ENCODE measurements at regions not wholly inside any gene's neighbourhood (a gene's known extent, or its start where the extent isn't known, plus 50 kb on each side); places are given as distances from the start of the nearest gene placed in this dataset.

GRCh38 chr15:95690631-95691340 lies 639.7 kb upstream of the NR2F2 start:
- TF ChIP-seq, protein P1, sequence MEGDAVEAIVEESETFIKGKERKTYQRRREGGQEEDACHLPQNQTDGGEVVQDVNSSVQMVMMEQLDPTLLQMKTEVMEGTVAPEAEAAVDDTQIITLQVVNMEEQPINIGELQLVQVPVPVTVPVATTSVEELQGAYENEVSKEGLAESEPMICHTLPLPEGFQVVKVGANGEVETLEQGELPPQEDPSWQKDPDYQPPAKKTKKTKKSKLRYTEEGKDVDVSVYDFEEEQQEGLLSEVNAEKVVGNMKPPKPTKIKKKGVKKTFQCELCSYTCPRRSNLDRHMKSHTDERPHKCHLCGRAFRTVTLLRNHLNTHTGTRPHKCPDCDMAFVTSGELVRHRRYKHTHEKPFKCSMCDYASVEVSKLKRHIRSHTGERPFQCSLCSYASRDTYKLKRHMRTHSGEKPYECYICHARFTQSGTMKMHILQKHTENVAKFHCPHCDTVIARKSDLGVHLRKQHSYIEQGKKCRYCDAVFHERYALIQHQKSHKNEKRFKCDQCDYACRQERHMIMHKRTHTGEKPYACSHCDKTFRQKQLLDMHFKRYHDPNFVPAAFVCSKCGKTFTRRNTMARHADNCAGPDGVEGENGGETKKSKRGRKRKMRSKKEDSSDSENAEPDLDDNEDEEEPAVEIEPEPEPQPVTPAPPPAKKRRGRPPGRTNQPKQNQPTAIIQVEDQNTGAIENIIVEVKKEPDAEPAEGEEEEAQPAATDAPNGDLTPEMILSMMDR (IDR thresholded peaks at IDR 0.05), result no peak

DNA sequence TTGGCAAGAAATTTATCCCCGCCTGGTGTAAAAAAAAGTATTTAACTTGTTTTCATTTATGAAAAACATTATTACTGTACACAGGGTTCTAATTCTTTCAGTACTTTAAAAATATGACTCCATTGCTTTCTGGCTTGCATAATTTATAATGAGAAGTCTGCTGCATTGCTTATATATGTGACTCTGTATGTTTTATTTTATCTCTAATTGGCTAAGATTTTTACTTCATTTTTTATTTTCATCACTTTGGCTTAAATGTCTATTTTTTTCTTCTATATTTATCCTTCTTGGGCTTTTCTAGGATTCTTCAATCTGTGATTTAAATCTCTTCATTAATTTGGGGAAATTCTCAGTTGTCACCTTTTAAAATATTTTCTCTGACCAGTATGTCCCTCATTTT lies 636.6 kb upstream of the NR2F2 start:
- TF ChIP-seq, protein P1 (IDR thresholded peaks at IDR 0.05), result no peak

DNA sequence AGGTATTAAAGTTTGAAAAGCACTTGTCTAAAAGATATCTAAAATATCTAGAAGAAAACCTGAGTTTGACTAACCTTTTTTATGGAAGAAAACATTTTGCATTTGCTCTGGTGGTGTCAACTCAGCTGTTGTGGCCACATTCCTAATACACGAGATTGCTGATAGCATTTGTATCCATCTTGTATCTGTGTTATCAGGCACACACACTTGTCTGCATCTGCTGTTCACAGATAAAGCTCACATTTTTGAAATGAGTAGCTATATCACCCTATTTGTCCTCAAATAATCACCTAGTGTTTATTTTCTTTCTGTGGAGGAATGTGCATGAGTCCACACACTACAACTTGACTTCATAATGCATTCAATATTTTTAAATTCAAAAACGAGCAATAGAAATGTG lies 632.3 kb upstream of the NR2F2 start:
- TF ChIP-seq, protein P1 (IDR thresholded peaks at IDR 0.05), result no peak

- TF ChIP-seq, protein P1 (IDR thresholded peaks at IDR 0.05), result no peak
These were observed 631.5 kb upstream of the NR2F2 start for GRCh38 chr15:95698951-95699350.

- TF ChIP-seq, protein P1 (IDR thresholded peaks at IDR 0.05), result no peak
These were observed 630.9 kb upstream of the NR2F2 start for GRCh38 chr15:95699578-95699977.

GRCh38 chr15:95701410-95701809 lies 629.1 kb upstream of the NR2F2 start:
- TF ChIP-seq, protein P1 (IDR thresholded peaks at IDR 0.05), result no peak

GRCh38 chr15:95709959-95710695 lies 620.4 kb upstream of the NR2F2 start:
- TF ChIP-seq, protein P1 (IDR thresholded peaks at IDR 0.05), result no peak
